Gastroesophageal sphincter (tissue), 3 donors: ENCODE measurements at regions not wholly inside any gene's neighbourhood (a gene's known extent, or its start where the extent isn't known, plus 50 kb on each side); places are given as distances from the start of the nearest gene placed in this dataset.

ENCODE experiments used
- CTCF ChIP-seq, 4 experiments: fragments of 200-600 bp in 2 of 4; fragments of 450-650 bp in 2 of 4; sonication (generic) in 1 of 4; IDR thresholded peaks; one replicate each; pipeline ENCODE4 v1.5.1; 2017 to 2019; ENCODE audit warnings: antibody characterized with exemption in 4 of 4, mild to moderate bottlenecking in 2 of 4, moderate library complexity in 2 of 4
- POLR2A ChIP-seq, 2 donors: fragments of 450-650 bp; IDR thresholded peaks; one replicate each; pipeline ENCODE4 v1.6.1; 2017; ENCODE audit warnings: antibody characterized with exemption in 2 of 2, mild to moderate bottlenecking in 2 of 2, moderate library complexity in 1 of 2
- POLR2AphosphoS5 ChIP-seq: sonication (generic); formaldehyde crosslinking; IDR thresholded peaks from one replicate; pipeline ENCODE4 v1.6.1; 2017; ENCODE audit warnings: antibody characterized with exemption

GRCh38 chr6:113185299-113185698 is 671.8 kb upstream of the MARCKS start:
- TF ChIP-seq CTCF (IDR thresholded peaks at IDR 0.05), result no peak
- no peak for TF ChIP-seq POLR2A (IDR thresholded peaks at IDR 0.05)
- TF ChIP-seq POLR2AphosphoS5, result no peak
